Liver (tissue), 8 donors: ENCODE measurements at regions not wholly inside any gene's neighbourhood (a gene's known extent, or its start where the extent isn't known, plus 50 kb on each side); places are given as distances from the start of the nearest gene placed in this dataset.

ENCODE experiments used
- DNase-seq: peaks from one replicate; pipeline ENCODE4 v3.0.0-alpha.2; 2017; ENCODE audit warnings: low spot score
- H3K27ac ChIP-seq, 2 donors: one replicate each; pipeline ENCODE4 v1.7.0; 2013; ENCODE audit warnings: inconsistent platforms in 2 of 2, low read length in 2 of 2, control low read depth in 1 of 2, low read depth in 1 of 2, mild to moderate bottlenecking in 1 of 2
- H3K27me3 ChIP-seq, 4 donors: one replicate each; pipeline versions ENCODE4 v1.6.1 to v1.7.0; 2013; ENCODE audit warnings: low read length in 3 of 4, inconsistent platforms in 1 of 4, mild to moderate bottlenecking in 1 of 4, moderate library complexity in 1 of 4; ENCODE audit not compliant: control insufficient read depth in 4 of 4, insufficient read depth in 4 of 4
- H3K36me3 ChIP-seq, 4 donors: one replicate each; pipeline versions ENCODE4 v1.6.1 to v1.7.0; 2013; ENCODE audit warnings: low read length in 3 of 4, mild to moderate bottlenecking in 3 of 4, low read depth in 1 of 4, moderate library complexity in 1 of 4; ENCODE audit not compliant: control insufficient read depth in 4 of 4, insufficient read depth in 3 of 4
- H3K4me1 ChIP-seq, 4 donors: one replicate each; pipeline versions ENCODE4 v1.6.1 to v1.7.0; 2013; ENCODE audit warnings: low read length in 3 of 4, mild to moderate bottlenecking in 3 of 4, moderate library complexity in 1 of 4; ENCODE audit not compliant: control insufficient read depth in 4 of 4, insufficient read depth in 4 of 4
- H3K4me3 ChIP-seq, 3 donors: one replicate each; pipeline versions ENCODE4 v1.6.1 to v1.7.0; 2013; ENCODE audit warnings: low read length in 3 of 3, control low read depth in 1 of 3, low read depth in 1 of 3, mild to moderate bottlenecking in 1 of 3
- H3K9ac ChIP-seq, 2 donors: one replicate each; pipeline ENCODE4 v1.7.0; 2013; ENCODE audit warnings: low read length in 2 of 2, mild to moderate bottlenecking in 2 of 2, moderate library complexity in 2 of 2, control low read depth in 1 of 2, low read depth in 1 of 2
- H3K9me3 ChIP-seq, 4 donors: one replicate each; pipeline versions ENCODE4 v1.6.1 to v1.7.0; 2013; ENCODE audit warnings: low read length in 3 of 4; ENCODE audit not compliant: control insufficient read depth in 4 of 4
- EGR1 ChIP-seq, 2 donors: IDR thresholded peaks; 2 replicates each; pipeline ENCODE4 v1.6.1; 2016 to 2018; ENCODE audit warnings: antibody characterized with exemption in 2 of 2, low read depth in 2 of 2
- FOXA1 ChIP-seq: IDR thresholded peaks from 2 replicates; pipeline ENCODE4 v1.6.1; 2016; ENCODE audit warnings: antibody characterized with exemption
- FOXA2 ChIP-seq: IDR thresholded peaks from 2 replicates; pipeline ENCODE4 v1.6.1; 2016; ENCODE audit warnings: antibody characterized with exemption
- GABPA ChIP-seq, 2 donors: IDR thresholded peaks in 1 of 2; conservative IDR thresholded peaks in 1 of 2; 2 replicates each; pipeline ENCODE4 v1.6.1; 2016; ENCODE audit warnings: antibody characterized with exemption in 2 of 2, mild to moderate bottlenecking in 1 of 2, moderate library complexity in 1 of 2
- HNF4A ChIP-seq, 2 donors: conservative IDR thresholded peaks; 2 replicates each; pipeline ENCODE4 v1.6.1; 2016; ENCODE audit warnings: antibody characterized with exemption in 2 of 2, mild to moderate bottlenecking in 2 of 2
- HNF4G ChIP-seq: IDR thresholded peaks from 2 replicates; pipeline ENCODE4 v1.6.1; 2016; ENCODE audit warnings: antibody characterized with exemption
- JUND ChIP-seq, 2 donors: IDR thresholded peaks; 2 replicates each; pipeline ENCODE4 v1.6.1; 2016; ENCODE audit warnings: antibody characterized with exemption in 2 of 2
- RAD21 ChIP-seq, 2 donors: IDR thresholded peaks; 2 replicates each; pipeline ENCODE4 v1.6.1; 2016; ENCODE audit warnings: antibody characterized with exemption in 2 of 2, mild to moderate bottlenecking in 2 of 2
- RXRA ChIP-seq, 2 donors: IDR thresholded peaks; 2 replicates each; pipeline ENCODE4 v1.6.1; 2017 to 2018; ENCODE audit warnings: antibody characterized with exemption in 2 of 2, mild to moderate bottlenecking in 1 of 2
- SP1 ChIP-seq: IDR thresholded peaks from 2 replicates; pipeline ENCODE4 v1.6.1; 2018; ENCODE audit warnings: antibody characterized with exemption, mild to moderate bottlenecking
- TAF1 ChIP-seq: conservative IDR thresholded peaks from 2 replicates; pipeline ENCODE4 v1.6.1; 2016; ENCODE audit warnings: antibody characterized with exemption, mild to moderate bottlenecking
- whole genome bisulfite sequencing: extraction: QIAGEN DNeasy Blood & Tissue Kit; methylation state at CpG from one replicate; pipeline ENCODE4 v1.1.7; 2013; 5-methylcytosine and 5-hydroxymethylcytosine counted together
- TF ChIP-seq, protein P1 (sequence below): IDR thresholded peaks from 2 replicates; pipeline ENCODE4 v1.6.1; 2016; ENCODE audit warnings: antibody characterized with exemption
- TF ChIP-seq, protein P2 (sequence below): IDR thresholded peaks from 2 replicates; pipeline ENCODE4 v1.6.1; 2016; ENCODE audit warnings: antibody characterized with exemption
- TF ChIP-seq, protein P3 (sequence below): fragments of 150-350 bp; IDR thresholded peaks from 2 replicates; pipeline ENCODE4 v1.5.1; 2017; ENCODE audit warnings: improper control_type of control experiment, low read depth, low read length; ENCODE audit not compliant: missing input control
- TF ChIP-seq, protein P4 (sequence below): IDR thresholded peaks from 2 replicates; pipeline ENCODE4 v1.6.1; 2016; ENCODE audit warnings: antibody characterized with exemption, mild to moderate bottlenecking
- donor health status: healthy.
- donor health status: healthy.
- donor health status: healthy.
- donor health status: healthy.
- donor health status: healthy.

DNA sequence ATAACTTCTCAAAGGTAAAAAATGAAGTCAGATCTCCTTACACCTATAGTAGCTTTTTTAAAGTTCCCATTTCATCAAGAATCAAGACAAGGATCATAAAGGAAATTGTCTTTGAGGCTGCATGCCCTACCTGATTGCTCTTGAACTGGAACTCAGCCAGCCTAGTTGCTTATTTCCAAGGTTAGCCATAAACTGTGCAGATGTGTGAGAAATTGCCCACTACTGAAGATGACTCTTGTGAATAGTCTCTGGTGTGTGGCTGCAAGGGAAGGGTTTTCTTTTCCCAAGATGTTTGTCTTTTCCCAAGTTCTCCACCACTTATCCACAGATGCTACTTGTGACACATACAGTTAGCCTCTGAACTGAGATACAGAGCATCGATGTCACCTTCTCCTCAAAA is 81.7 kb upstream of the DUSP10 start:
- H3K9ac ChIP-seq = no peak overlapping the region
- no peak for DNase-seq
- H3K4me1 ChIP-seq = no peaks in the 10 kb centered on the region
- H3K36me3 ChIP-seq = no peaks in the 10 kb centered on the region
- no peak overlapping the region for H3K27ac ChIP-seq
- no peaks in the 10 kb centered on the region for H3K27me3 ChIP-seq
- no peak for TF ChIP-seq FOXA1
- WGBS = 93% methylated on average over 1 of the region's 1 CpG
- H3K9me3 ChIP-seq = no peaks in the 10 kb centered on the region
- H3K4me3 ChIP-seq = no peak overlapping the region

DNA sequence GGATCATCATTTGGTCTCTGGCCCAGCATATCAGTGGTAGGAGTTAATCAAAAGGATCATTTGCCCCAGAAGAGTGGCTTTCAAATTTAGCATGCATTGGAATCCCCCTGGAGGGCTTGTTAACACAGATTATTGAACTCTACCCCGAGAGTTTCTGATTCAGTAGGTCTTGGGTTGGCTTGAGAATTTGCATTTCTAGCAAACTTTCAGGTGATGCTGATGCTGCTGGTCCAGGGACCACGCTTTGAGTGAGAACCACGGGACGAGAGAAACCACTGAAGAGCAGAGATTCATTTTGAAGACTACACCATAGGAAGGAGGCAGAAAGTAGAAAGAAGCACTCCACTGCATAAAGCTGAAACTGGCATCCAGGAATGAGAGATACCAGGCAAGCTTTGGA is 81.3 kb upstream of the DUSP10 start:
- no peak for TF ChIP-seq SP1
- H3K27ac ChIP-seq = no peak overlapping the region
- WGBS = 85% methylated on average over 4 of the region's 4 CpGs
- no peak overlapping the region for H3K9ac ChIP-seq
- no peak for DNase-seq
- H3K4me1 ChIP-seq = no peaks in the 10 kb centered on the region
- H3K4me3 ChIP-seq = no peak overlapping the region
- no peaks in the 10 kb centered on the region for H3K36me3 ChIP-seq
- no peaks in the 10 kb centered on the region for H3K9me3 ChIP-seq
- no peaks in the 10 kb centered on the region for H3K27me3 ChIP-seq

DNA sequence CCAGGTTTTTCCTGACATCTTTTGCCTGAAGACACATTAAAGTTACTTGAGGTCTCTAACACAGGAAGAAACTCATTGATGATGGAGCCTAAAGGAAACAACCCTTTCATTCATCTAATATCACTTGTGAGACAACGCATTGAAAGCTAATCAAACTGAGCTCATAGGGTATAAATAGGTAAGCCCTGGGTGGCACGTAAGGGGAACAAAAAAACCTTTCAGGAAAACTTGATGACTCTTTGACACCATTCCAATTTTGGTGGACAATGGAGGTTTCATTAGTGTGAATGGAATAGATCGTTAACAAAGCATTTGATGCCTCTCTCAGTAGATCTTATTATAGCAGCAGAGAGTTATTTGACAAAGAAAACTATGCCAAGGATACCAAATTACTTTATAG is 80.7 kb upstream of the DUSP10 start:
- Histone ChIP-seq H3K4me3 (no peak overlapping the region), H3K36me3 (no peaks in the 10 kb centered on the region), H3K4me1 (no peaks in the 10 kb centered on the region), H3K27me3 (no peaks in the 10 kb centered on the region), H3K27ac (no peak overlapping the region), H3K9ac (no peak overlapping the region), H3K9me3 (no peaks in the 10 kb centered on the region)
- WGBS = 90% methylated on average over 3 of the region's 3 CpGs
- TF ChIP-seq RXRA (IDR thresholded peaks at IDR 0.05) (no peak), TAF1 (no peak), SP1 (no peak), HNF4A (conservative IDR thresholded peaks at IDR 0.05) (no peak), HNF4G (no peak), GABPA (IDR thresholded peaks at IDR 0.05 in 1 of 2, conservative IDR thresholded peaks at IDR 0.05 in 1 of 2) (no peak), EGR1 (IDR thresholded peaks at IDR 0.05; ENCODE audit: low read depth in 2 of 2) (no peak), FOXA2 (no peak), JUND (IDR thresholded peaks at IDR 0.05) (no peak), RAD21 (IDR thresholded peaks at IDR 0.05) (no peak)
- TF ChIP-seq, protein P1, sequence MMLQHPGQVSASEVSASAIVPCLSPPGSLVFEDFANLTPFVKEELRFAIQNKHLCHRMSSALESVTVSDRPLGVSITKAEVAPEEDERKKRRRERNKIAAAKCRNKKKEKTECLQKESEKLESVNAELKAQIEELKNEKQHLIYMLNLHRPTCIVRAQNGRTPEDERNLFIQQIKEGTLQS = no peak
- TF ChIP-seq, protein P2, sequence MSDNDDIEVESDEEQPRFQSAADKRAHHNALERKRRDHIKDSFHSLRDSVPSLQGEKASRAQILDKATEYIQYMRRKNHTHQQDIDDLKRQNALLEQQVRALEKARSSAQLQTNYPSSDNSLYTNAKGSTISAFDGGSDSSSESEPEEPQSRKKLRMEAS = no peak
- TF ChIP-seq, protein P3, sequence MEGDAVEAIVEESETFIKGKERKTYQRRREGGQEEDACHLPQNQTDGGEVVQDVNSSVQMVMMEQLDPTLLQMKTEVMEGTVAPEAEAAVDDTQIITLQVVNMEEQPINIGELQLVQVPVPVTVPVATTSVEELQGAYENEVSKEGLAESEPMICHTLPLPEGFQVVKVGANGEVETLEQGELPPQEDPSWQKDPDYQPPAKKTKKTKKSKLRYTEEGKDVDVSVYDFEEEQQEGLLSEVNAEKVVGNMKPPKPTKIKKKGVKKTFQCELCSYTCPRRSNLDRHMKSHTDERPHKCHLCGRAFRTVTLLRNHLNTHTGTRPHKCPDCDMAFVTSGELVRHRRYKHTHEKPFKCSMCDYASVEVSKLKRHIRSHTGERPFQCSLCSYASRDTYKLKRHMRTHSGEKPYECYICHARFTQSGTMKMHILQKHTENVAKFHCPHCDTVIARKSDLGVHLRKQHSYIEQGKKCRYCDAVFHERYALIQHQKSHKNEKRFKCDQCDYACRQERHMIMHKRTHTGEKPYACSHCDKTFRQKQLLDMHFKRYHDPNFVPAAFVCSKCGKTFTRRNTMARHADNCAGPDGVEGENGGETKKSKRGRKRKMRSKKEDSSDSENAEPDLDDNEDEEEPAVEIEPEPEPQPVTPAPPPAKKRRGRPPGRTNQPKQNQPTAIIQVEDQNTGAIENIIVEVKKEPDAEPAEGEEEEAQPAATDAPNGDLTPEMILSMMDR = no peak
- TF ChIP-seq, protein P4, sequence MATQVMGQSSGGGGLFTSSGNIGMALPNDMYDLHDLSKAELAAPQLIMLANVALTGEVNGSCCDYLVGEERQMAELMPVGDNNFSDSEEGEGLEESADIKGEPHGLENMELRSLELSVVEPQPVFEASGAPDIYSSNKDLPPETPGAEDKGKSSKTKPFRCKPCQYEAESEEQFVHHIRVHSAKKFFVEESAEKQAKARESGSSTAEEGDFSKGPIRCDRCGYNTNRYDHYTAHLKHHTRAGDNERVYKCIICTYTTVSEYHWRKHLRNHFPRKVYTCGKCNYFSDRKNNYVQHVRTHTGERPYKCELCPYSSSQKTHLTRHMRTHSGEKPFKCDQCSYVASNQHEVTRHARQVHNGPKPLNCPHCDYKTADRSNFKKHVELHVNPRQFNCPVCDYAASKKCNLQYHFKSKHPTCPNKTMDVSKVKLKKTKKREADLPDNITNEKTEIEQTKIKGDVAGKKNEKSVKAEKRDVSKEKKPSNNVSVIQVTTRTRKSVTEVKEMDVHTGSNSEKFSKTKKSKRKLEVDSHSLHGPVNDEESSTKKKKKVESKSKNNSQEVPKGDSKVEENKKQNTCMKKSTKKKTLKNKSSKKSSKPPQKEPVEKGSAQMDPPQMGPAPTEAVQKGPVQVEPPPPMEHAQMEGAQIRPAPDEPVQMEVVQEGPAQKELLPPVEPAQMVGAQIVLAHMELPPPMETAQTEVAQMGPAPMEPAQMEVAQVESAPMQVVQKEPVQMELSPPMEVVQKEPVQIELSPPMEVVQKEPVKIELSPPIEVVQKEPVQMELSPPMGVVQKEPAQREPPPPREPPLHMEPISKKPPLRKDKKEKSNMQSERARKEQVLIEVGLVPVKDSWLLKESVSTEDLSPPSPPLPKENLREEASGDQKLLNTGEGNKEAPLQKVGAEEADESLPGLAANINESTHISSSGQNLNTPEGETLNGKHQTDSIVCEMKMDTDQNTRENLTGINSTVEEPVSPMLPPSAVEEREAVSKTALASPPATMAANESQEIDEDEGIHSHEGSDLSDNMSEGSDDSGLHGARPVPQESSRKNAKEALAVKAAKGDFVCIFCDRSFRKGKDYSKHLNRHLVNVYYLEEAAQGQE = no peak
- no peak for DNase-seq
